ENCODE measurements at regions not wholly inside any gene's neighbourhood (a gene's known extent, or its start where the extent isn't known, plus 50 kb on each side); places are given as distances from the start of the nearest gene placed in this dataset.
A peak's percentile ranks its signal among the peaks of the same experiment; 100 is the strongest.

GRCh38 chrX:69110116-69110530 is 55.1 kb downstream of the PJA1 start:
- no peak for TF ChIP-seq FOXJ3 (CRISPR knock-in tag; IDR thresholded peaks at IDR 0.05)
- no peak for TF ChIP-seq TEAD4 (IDR thresholded peaks at IDR 0.05; ENCODE audit: borderline replicate concordance, insufficient read depth)
- TF ChIP-seq EZH2phosphoT487 (IDR thresholded peaks at IDR 0.05; ENCODE audit: borderline replicate concordance, low read depth): no peak
- TF ChIP-seq CTCF (IDR thresholded peaks at IDR 0.05): no peak
- TF ChIP-seq NRF1 (IDR thresholded peaks at IDR 0.05; ENCODE audit: low read depth, low read length): no peak
- no peak for TF ChIP-seq TAF1 (IDR thresholded peaks at IDR 0.05; ENCODE audit: borderline replicate concordance, low read depth, low read length)
- no peak for TF ChIP-seq YY1 (IDR thresholded peaks at IDR 0.05; ENCODE audit: low read depth)
- Histone ChIP-seq H2AFZ (ENCODE audit: low read depth) (no peak overlapping the region), H3K9me3 (no peaks in the 10 kb centered on the region), H3F3A (replicated peaks; ENCODE audit: insufficient read depth) (no peaks in the 10 kb centered on the region), H3K4me2 (no peak overlapping the region), H3K79me2 (ENCODE audit: insufficient read depth) (no peaks in the 10 kb centered on the region), H3K4me1 (ENCODE audit: control insufficient read depth in 1 of 2, insufficient read depth in 2 of 2, low read depth in 1 of 2, low read length in 1 of 2) (peaks cover 0 to 15% of the 10 kb centered on the region in 2 experiments; a peak in 1 of 4 replicates), H3K36me3 (replicated peaks in 1 of 2; ENCODE audit: control insufficient read depth in 1 of 2, insufficient read depth in 2 of 2, low read length in 1 of 2) (no peaks in the 10 kb centered on the region), H3K4me3 (ENCODE audit: low read depth in 2 of 2, low read length in 1 of 2) (no peak overlapping the region), H3K9ac (no peak overlapping the region), H3K27ac (ENCODE audit: low read depth in 2 of 2, low read length in 1 of 2) (no peak overlapping the region), H3K27me3 (ENCODE audit: insufficient read depth) (peaks cover 14% of the 10 kb centered on the region), H3K9me2 (no peaks in the 10 kb centered on the region), H4K20me1 (ENCODE audit: insufficient read depth) (no peaks in the 10 kb centered on the region; the same call in 1 of the 2 replicates)
- POLR2A ChIA-PET: no interaction called here
- WGBS (ENCODE audit: low lambda C conversion rate): 53% methylated on average over 3 of the region's 3 CpGs
- no peak for DNase-seq
- CTCF ChIA-PET: interaction anchor here (0.7 to 1.3 kb wide), 3 partner anchors 9 to 126 kb away, joined by 3 to 5 read pairs (median 4); no protein-coding TSS in a partner anchor

- POLR2A ChIA-PET: no interaction called here
- CTCF ChIA-PET: interaction anchor here (0.7 to 1.3 kb wide), 3 partner anchors 9 to 126 kb away, joined by 3 to 5 read pairs (median 4); no protein-coding TSS in a partner anchor
- 14% methylated on average over 5 of the region's 5 CpGs for WGBS (ENCODE audit: low lambda C conversion rate)
Measured at GRCh38 chrX:69109706-69110105, 55.5 kb downstream of the PJA1 start.

More at GRCh38 chrX:69109706-69110105, 55.5 kb downstream of the PJA1 start:
- Histone ChIP-seq H3K9me3 (no peaks in the 10 kb centered on the region), H3K9me2 (no peaks in the 10 kb centered on the region), H3K27me3 (ENCODE audit: insufficient read depth) (peaks cover 14% of the 10 kb centered on the region), H3F3A (replicated peaks; ENCODE audit: insufficient read depth) (no peaks in the 10 kb centered on the region), H3K4me1 (ENCODE audit: control insufficient read depth in 1 of 2, insufficient read depth in 2 of 2, low read depth in 1 of 2, low read length in 1 of 2) (peaks cover 0 to 15% of the 10 kb centered on the region in 2 experiments; a peak in 1 of 4 replicates), H2AFZ (ENCODE audit: low read depth) (no peak overlapping the region), H3K79me2 (ENCODE audit: insufficient read depth) (no peaks in the 10 kb centered on the region), H4K20me1 (ENCODE audit: insufficient read depth) (no peaks in the 10 kb centered on the region; the same call in 1 of the 2 replicates), H3K36me3 (replicated peaks in 1 of 2; ENCODE audit: control insufficient read depth in 1 of 2, insufficient read depth in 2 of 2, low read length in 1 of 2) (no peaks in the 10 kb centered on the region), H3K4me3 (ENCODE audit: low read depth in 2 of 2, low read length in 1 of 2) (no peak overlapping the region), H3K4me2 (no peak overlapping the region), H3K9ac (no peak overlapping the region), H3K27ac (ENCODE audit: low read depth in 2 of 2, low read length in 1 of 2) (no peak overlapping the region)
- TF ChIP-seq YY1 (IDR thresholded peaks at IDR 0.05; ENCODE audit: low read depth): no peak
- TF ChIP-seq GATA2 (CRISPR knock-in tag; IDR thresholded peaks at IDR 0.05): 0 out of 2 replicates have a peak, but pooled peaks have one; percentile 13
- no peak for TF ChIP-seq FOXJ3 (CRISPR knock-in tag; IDR thresholded peaks at IDR 0.05)
- TF ChIP-seq RAD21 (IDR thresholded peaks at IDR 0.05; ENCODE audit: low read length): no peak
- peak; percentile 53; the same call in 1 of the 2 replicates for TF ChIP-seq FOSL2 (IDR thresholded peaks at IDR 0.05; ENCODE audit: borderline replicate concordance, low read depth)
- TF ChIP-seq JUND (IDR thresholded peaks at IDR 0.05): no peak
- no peak for TF ChIP-seq RXRA (IDR thresholded peaks at IDR 0.05; ENCODE audit: borderline replicate concordance, low read depth)
- DNase-seq: no peak

All from SK-N-SH (cell line).